Muscle of arm (tissue), 1 donor: ENCODE measurements at regions not wholly inside any gene's neighbourhood (a gene's known extent, or its start where the extent isn't known, plus 50 kb on each side); places are given as distances from the start of the nearest gene placed in this dataset.
"Not testable (repeated sequence)": the region's sequence is repeated elsewhere in the genome, so short reads cannot be mapped to it uniquely, and the experiment has no call there.

Experiments used
- DNase-seq: peaks from one replicate; pipeline ENCODE4 v3.0.0-alpha.2; 2013

DNA sequence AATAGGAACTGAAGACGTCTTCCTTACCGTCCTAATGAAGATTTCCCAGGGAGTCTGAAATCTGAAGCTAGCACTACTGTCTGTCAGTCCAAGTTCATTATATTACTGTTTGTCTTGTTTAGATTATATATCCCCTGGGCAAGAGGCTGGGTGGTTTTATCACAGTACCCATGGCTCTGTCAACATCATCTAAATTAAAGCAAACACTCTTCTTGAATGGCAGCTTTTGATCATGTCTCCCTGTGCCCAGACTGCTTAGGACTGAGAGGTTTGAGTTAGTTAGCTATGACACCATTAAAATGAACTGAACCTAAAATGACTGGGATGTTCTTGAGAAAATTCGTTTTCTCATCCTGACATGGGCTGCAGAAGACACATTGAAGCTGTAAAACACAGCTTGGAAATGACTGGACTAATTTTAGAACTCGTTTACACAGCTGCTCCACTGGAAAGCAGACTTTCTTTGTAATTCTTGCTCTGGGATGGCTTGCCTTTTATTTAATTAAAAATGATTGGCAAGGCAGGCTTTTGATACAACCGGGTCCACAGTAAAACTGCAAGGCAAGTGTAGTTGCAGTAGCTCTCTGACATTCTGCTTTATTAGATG is 243.5 kb downstream of the MFSD1 start:
- DNase-seq: no peak

DNA sequence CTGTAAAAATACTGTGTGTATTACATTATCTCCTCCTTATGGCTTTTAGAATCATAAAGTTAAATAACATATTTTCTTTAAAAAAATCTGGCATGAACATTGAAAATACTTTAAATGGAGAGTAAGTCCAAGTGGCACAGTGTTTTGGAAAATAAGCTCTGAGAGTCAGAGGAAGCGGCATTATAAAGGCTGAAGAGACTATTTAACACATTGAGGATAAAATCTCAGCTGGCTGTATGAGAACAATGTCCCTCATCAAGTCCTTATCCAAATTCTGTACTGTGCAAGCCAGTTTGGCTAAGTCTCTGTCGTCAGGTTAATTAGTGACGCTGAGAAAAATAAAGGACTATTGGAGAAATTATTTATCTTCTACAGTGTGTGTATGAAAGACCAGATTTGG is 245.5 kb downstream of the MFSD1 start:
- no peak for DNase-seq

DNA sequence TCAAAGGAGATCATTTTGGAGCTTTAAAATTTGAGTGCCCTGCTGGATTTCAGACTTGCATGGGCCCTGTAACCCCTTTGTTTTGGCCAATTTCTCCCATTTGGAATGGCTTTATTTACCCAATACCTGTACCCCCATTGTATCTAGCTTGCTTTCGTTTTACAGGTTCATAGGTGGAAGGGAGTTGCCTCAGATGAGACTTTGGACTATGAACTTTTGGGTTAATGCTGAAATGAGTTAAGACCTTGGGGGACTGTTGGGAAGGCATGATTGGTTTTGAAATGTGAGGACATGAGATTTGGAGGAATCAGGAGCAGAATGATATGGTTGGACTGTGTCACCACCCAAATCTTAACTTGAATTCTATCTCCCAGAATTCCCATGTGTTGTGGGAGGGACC is 250.6 kb downstream of the MFSD1 start:
- DNase-seq: not testable (repeated sequence)

DNA sequence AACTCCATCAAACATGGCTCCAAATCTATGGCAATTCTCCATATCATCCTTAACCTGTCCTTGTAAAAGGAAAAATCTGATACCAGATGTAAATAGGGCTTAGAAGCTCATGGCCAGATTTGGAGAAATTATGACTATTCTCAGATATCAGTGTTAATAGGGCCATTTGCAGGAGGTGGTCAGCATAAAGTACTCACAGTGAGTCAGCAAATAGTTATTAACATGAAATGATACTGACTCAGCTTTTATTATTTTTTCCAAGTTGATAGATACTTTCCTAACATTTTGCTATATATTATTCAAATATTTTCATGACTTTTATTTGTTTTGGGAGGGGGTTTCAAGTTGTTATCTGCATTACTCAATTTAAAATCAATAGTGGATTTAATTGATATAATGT is 255.8 kb downstream of the MFSD1 start:
- no peak for DNase-seq

DNA sequence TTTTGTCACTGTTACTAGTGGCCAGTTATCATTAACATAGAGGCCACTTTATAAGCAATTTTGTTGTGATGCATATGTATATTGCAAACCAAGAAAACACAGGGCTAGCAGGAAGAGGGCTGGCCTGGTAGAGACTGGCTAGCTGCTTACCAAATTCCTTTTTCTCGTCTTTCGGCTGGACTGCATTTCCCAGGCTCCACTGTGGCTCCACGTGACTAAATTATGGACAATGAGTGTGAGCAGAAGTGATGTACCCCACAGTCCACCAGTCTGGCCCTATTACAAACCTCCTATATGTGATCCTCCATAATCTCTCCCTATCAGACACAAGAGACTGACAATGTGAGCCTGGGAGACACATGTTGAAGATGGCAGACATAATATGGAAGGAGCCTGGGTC is 257.0 kb downstream of the MFSD1 start:
- DNase-seq: no peak

DNA sequence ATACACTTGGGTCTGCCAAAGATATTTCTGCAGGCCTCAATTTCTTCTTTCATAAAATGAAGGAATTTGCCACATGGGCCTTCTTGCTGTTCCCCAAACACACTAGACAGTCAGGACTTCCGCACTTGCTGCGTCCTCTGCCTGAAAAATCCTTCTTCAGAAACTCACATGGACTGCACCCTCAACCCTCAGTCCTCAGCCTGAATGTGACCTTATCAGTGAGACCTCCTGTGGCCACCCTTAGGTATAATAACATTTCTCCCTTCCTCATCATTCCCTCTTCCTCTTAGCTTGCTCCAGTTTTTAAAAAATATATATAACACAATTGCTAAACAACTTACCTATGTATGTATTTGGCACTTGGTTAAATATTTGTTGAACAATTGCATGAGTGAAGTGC is 257.5 kb downstream of the MFSD1 start:
- no peak for DNase-seq

DNA sequence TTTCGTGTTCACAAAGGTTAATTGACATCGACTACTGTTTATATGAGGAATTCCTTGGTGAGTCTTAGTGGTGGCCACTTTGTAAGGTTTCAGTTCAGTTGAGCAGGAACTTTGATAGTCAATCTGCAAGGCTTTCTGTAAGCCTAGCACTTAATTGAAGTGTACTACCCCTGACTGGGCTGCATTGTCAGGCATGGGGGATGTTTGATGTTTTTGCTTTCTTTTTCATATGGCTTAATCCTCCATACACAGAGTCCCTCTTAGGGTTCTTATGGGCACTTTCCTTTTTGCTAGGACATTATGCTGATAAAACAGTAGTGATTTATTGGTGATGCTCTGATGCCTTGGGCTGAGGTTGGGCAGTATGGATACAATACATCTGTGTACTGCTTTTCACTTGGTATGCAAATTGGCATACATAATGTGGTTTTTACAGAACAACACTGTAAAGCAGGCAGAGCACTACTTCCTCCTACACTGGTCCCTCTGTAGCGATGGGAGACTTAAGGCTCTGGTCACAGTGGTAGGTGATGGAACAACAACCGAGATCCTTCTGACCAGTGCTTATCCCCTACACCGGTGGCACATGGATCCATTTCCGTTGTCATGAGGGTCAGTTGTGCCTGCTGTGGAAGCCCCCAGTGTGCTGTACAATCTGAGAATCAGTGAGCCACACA is 261.0 kb downstream of the MFSD1 start:
- DNase-seq: no peak

DNA sequence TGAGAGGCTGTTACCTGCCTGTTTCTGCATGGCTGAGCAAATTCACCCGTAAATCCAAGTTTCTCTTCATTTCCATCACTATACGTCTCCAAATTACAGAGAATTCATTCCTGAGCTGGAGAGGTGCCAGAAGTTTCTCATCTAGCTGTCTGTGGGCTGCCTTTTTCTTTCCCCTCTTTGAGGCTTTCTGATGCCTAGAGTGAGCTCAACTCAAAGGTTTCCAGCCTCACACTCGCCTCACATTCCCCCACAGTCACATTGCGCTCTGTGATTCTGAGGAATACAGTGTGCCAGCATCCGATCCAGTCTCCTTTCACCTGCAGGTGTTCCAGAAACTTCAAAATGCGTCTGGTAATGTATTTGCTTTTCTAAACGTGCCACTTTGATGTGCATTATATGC is 267.2 kb downstream of the MFSD1 start, which contains the start of gene IQCJ:
TSS of gene IQCJ (plus strand) at position 229 of the 400 bp plus-strand sequence.
- no peak for DNase-seq

DNA sequence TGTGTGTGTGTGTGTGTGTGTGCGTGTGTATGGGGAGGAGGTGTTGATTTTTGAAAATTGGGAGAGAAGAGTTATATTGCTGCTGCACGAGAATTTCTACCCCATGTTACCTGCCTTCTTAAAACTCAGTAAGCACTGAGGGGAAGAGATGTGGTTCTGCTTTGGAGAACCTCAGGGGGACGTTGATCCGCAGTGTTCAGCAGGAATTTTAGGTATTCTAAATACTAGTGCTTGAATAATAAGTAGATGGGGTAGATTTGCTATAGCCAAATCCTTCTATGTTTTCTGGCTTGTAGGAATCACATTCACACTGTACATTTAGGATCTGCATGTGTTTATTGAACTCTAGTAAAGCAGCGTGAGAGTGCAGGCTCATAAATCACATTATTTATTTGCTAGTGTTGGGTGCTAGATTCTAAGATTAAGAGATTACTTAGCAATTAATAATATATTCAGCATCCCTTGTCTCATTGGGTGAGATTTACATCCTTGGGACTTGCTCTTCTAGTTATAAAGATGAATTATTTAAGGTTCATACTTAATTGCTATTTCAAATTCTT is 268.1 kb downstream of the MFSD1 start:
- DNase-seq: no peak

DNA sequence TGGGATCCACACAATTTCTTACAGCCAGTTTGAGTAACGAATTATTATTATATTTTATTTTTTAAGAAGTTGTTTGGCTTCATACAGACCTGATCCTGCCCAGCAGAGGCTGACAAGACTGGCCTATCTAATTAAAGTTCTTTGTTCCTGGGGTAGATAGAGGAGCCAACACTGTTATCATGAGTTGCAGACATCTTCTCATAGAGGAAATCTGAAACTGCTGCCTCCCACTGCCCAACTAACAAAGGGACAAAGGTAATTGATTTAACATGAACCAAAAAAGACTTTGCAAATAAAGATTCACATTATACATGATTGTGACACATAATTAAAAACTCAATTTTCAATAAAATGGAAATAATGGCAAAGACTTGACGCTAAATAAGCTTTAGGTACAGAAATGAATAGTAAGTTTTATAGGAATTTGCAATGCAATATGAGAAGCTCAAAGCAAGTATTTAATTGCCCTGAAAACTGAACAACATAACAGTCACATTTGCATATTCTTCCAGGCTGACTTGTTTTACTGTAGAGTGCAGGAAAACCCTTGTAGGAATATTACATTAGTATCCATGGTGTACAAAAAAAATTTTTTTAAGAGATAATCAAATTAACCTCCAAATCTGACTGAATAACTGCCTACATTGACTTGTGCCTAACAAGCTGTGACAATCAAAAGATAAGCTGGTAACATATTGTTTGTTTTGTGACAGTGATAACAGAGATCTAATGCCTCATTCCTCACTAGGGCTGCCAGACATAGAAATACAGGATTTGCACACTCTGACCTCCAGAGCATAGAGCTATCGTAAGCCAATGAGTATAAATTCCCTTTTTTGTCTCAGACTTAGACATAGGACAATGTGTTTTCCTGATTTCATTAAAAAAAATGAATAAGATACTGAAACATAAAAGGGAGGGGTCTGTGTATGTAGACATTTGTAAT is 273.2 kb downstream of the MFSD1 start:
- DNase-seq: no peak

DNA sequence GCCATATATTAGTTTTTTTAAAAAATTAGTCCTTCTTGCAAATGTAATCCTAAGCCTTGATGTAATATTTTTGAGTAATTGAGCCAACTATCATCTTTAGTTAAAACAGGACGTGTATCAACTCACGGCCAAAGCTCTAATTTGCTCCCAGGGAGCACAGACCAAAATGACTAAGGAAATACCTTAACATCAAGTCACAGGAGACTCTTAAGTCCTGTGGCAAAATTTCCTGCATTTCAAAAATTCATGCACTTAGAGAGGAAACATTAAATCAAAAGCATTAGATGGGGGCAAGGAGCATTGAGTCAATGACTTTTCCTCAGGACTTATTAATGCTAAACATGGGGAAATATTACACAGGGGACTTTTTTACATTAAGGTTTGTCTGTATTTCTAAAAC is 276.0 kb downstream of the MFSD1 start:
- no peak for DNase-seq

DNA sequence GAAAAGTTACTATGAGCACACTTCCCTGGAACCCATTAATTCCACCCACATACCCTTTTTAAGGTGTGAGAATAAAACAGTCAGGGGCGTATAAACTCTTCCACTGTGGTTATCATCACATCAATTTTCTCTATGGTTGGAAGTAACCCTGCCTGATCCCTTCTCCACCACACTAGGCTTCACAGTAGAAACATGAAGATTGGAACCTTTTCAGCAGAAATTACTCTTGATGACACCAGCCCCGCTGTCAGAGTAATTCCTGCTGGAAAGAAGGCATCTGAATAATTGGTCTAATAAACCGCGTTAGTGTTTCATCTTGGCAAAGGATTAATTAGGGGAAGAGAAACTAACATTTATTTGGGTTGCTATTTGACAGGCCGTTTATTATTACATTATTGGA is 278.4 kb downstream of the MFSD1 start:
- no peak for DNase-seq

DNA sequence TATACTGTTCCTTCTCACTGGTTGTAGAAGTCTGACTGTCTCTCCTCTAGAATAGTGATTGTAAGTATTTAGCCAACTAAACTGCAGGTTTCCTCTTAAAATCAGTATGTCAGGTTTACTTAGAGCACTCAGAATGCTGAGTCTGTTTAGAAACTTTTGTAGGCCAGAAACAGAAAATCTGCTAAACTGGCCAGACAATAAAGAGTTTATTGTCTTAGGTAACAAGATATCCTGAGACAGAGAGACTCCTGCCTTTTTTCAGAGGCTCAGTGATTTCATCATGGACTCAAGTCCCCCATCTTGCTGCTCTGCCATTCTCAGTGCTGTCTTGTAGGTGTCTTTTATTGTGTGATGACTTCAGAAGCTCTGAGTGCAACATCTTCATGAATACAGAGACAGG is 279.0 kb downstream of the MFSD1 start:
- no peak for DNase-seq

DNA sequence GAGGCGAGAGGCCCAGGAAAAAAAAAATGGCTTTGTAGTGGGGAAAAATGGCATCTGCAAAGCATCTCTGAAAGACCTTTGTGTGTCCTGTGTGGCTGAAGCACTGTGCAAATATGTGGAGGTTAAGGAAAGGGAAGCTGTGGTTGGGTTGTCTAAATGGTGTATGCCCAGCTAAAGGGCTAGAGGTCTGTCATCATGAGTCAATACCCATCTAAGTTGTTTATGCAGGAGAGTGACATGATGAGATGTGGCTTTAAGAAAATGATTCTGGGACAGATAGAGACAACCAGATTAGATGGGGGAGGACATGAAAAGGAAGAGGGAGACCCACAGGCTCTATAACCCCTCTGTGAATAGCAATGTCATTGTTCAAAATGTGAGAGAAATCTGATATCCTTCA is 280.7 kb downstream of the MFSD1 start:
- DNase-seq: no peak

DNA sequence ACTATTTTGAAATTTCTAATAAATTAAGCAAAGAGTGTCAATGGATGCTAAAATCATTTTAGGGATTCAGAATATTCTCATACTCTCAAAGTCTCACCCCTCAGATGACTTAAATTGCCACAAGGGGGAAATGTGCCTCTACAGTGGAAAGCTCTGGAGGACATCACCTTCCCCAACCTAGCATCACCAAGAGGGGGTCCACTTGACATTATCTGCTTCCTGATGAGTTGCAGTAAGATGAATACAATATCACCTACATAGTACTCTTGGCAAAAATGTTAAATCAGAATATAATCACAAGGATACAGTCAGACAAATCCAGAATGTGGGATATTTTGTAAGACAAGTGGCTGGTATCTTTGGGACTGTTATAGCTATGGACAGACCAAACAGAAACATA is 290.1 kb downstream of the MFSD1 start:
- DNase-seq: no peak

DNA sequence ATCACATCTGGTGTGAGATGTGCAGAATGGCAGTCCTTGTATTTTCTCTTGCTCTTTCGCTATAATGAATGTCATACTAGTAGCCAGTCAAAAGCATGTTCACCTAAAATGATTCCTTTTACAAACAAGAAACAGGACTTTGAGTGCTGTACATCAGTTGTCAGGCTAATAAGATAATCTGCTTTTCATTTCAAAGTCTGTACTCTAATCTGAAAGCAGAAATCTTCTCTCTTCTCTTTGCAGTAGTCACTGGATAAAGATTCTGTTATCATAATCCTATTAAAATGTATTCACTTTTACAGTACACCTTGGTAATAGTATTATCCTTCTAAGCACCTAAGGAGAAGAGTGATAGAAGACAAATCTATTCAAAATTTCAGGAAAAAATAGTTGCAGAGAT is 300.1 kb downstream of the MFSD1 start:
- DNase-seq: no peak

DNA sequence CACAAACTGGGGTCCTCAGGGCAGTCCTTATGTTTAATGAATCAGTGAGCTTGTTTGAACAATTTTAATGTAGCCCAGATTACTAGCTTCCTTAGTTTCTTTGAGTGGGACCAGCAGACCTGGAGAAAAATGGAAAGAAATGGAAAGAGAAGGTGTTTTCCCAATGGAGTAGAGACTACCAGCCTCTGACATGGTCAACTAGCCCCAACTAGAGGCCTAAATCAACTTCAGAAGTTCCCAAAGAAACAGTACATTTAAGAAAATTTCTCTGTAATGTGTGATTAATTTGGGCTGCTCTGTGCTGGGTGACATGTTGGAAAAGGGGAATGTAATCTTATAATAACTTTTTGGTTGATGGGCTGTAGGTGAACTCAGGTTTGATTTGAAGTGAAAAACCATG is 310.9 kb downstream of the MFSD1 start:
- DNase-seq: no peak

DNA sequence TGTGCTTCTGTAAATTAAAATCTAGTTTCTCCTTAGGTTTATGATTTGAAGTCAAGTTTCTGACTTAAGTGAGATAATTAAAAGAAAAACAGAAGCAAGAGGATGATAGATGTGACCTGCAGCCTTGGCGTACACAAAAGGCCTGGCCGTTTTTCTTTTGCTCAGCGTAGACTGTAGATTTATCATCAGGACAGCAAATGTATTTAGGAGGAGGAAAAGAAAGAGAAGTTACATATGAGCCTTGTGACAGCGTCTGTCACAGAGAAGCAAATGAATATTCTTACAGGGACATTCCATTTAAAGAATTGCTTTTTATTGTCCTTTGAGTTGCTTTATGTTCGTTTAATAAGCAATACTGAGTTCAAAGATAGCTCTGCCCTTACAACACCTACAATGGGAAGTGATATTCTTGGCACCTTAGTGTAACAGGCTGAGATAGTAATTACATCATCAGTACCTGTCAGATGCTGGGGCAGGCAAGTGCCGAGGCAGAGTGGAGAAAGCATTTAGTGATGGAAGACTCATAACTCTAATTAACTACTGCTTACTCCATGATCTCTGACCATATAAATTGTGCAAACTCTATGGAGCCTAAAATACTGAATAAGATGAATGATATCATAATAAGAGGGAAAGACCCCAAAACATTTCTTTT is 311.5 kb downstream of the MFSD1 start:
- no peak for DNase-seq

DNA sequence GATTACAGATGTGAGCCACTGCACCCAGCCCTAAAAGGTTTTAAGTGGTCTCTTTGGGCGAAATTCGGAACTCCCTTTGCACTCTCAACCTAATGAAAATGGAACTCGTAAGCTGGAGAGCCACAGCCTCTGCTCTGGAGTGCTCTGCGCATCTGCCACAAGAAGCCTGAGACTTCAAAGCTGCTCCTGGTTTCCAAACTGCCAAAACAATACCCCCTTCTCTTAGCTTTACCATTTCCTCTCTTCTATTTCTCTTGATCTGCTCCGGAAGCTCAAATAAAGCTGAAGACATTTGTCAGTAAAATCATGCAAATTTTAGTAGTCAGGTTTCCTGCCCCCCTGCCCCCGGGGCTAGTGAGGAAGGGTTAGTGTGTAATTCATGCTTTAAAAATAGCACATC is 312.7 kb downstream of the MFSD1 start:
- no peak for DNase-seq

DNA sequence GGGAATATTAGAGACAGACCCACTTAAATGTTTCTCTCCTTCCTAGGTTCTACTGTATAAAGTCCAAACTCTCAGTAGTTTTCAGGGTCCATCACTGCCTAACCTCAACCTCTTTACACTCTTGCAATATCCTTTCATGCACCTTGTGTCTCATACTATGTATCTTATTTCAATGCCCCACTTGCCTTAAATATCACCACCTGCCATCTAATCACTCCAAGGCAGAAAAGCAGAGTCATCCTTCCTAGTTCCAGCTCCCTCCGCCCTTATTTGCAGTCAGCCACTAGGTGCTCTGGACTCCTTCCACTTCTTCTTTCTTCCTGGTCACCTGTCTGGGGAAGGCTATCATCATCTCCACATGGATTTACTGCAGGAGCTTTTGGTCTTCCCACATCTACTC is 322.0 kb downstream of the MFSD1 start:
- no peak for DNase-seq

DNA sequence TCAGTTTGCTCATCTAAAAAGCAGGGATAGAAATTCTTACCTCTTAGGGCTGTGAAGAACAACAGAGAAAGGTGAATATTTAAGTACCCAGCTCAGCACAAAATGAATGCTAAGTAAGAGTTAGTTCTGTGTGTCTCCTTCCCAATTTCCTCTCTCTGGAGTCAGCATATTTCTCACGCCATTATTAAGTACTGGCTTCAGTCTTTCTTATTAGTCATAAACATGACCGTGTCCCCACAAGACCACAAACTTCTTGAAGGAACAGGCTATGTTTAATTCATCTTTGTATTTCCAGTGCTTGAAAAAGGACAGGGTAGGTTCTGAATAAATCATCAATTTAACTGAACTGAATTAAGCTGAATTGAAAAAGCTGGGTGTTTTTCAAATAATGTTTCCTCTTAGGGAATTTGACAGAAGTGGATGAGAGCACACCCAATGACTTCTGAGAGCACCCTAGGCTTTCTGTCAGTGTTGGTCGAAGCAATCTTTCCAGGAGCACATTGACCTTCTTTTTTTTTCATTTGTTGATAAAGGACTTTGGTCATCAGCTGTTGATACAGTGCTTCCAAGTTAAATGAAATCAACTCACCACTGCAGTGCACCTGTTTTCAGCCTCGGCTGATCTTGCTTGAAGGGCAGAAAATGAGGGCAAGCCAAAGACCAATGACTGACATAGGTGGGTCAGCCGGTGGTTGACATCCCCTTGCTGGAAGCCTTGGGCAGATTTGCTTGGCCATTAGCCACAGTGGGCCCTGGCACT is 324.6 kb downstream of the MFSD1 start:
- no peak for DNase-seq
